IMR-90 (cell line): ENCODE measurements at regions not wholly inside any gene's neighbourhood (a gene's known extent, or its start where the extent isn't known, plus 50 kb on each side); places are given as distances from the start of the nearest gene placed in this dataset.

ENCODE experiments used
- ATAC-seq: fragments of 200-7000 bp; cut with Tn5 transposase; 2 replicates; pipeline ENCODE4 v1.9.1; 2020; ENCODE audit warnings: low read depth, mild to moderate bottlenecking, moderate library complexity
- BruUV-seq: library from RNA; stranded (reverse); fragments of 400-500 nt; replicated peaks from 2 replicates; lab custom pipeline; 2021; lab: Mats Ljungman, UMichigan
- CTCF ChIA-PET: fragments of 300-600 bp; formaldehyde crosslinking; extraction: SDS; loops from one replicate; lab custom pipeline; 2021; ENCODE audit warnings: antibody characterized with exemption; lab: Yijun Ruan, JAX
- POLR2A ChIA-PET: fragments of 300-600 bp; sonication (Branson Sonifier 250); formaldehyde crosslinking; loops from one replicate; lab custom pipeline; 2022; ENCODE audit warnings: antibody characterized with exemption; ENCODE audit not compliant: unreplicated experiment; lab: Charles Lee
- DNase-seq: peaks from one replicate; pipeline ENCODE4 v3.0.0; 2013
- H2AFZ ChIP-seq: replicated peaks from 2 replicates; pipeline ENCODE3; 2013; ENCODE audit warnings: low read length, mild to moderate bottlenecking; ENCODE audit not compliant: poor library complexity
- H2AK5ac ChIP-seq: 2 replicates; pipeline ENCODE4 v1.6.1; 2013; ENCODE audit warnings: low read depth, low read length, inconsistent platforms
- H2AK9ac ChIP-seq: replicated peaks from 2 replicates; pipeline ENCODE3; 2013; ENCODE audit warnings: mild to moderate bottlenecking, low read depth, low read length, moderate library complexity; ENCODE audit not compliant: poor library complexity
- H2BK120ac ChIP-seq: 2 replicates; pipeline ENCODE4 v1.6.1; 2013; ENCODE audit warnings: low read depth, low read length, inconsistent platforms
- H2BK15ac ChIP-seq: 3 replicates; pipeline ENCODE4 v1.6.1; 2013; ENCODE audit warnings: low read depth, low read length, inconsistent platforms
- H2BK20ac ChIP-seq: 2 replicates; pipeline ENCODE4 v1.6.1; 2013; ENCODE audit warnings: low read depth, mild to moderate bottlenecking, inconsistent platforms, low read length, moderate library complexity
- H2BK5ac ChIP-seq: 2 replicates; pipeline ENCODE4 v1.6.1; 2013; ENCODE audit warnings: mild to moderate bottlenecking, low read depth, low read length, inconsistent platforms; ENCODE audit not compliant: poor library complexity, severe bottlenecking
- H3K14ac ChIP-seq: replicated peaks from 2 replicates; pipeline ENCODE4 v1.6.1; 2013; ENCODE audit warnings: low read depth, low read length, inconsistent platforms
- H3K18ac ChIP-seq: 2 replicates; pipeline ENCODE4 v1.6.1; 2013; ENCODE audit warnings: low read depth, low read length, control low read depth
- H3K23ac ChIP-seq: 2 replicates; pipeline ENCODE4 v1.6.1; 2013; ENCODE audit warnings: low read depth, low read length, inconsistent platforms
- H3K27ac ChIP-seq: 2 replicates; pipeline ENCODE4 v1.5.1; 2013; ENCODE audit warnings: mild to moderate bottlenecking, control low read depth, low read length; ENCODE audit not compliant: insufficient read depth
- H3K27me3 ChIP-seq: 2 replicates; pipeline ENCODE4 v1.6.1; 2013; ENCODE audit warnings: low read length; ENCODE audit not compliant: control insufficient read depth, insufficient read depth
- H3K36me3 ChIP-seq: 2 replicates; pipeline ENCODE4 v1.6.1; 2013; ENCODE audit warnings: low read length, mixed read lengths; ENCODE audit not compliant: control insufficient read depth, insufficient read depth
- H3K4ac ChIP-seq: 2 replicates; pipeline ENCODE4 v1.6.1; 2013; ENCODE audit warnings: low read depth, low read length, inconsistent platforms
- H3K4me1 ChIP-seq: 2 replicates; pipeline ENCODE4 v1.6.1; 2013; ENCODE audit warnings: low read length, mixed read lengths; ENCODE audit not compliant: control insufficient read depth, insufficient read depth
- H3K4me2 ChIP-seq: 2 replicates; pipeline ENCODE4 v1.6.1; 2013; ENCODE audit warnings: low read depth, mild to moderate bottlenecking, control low read depth, low read length, moderate library complexity
- H3K4me3 ChIP-seq: 2 replicates; pipeline ENCODE4 v1.5.1; 2013; ENCODE audit warnings: low read depth, mild to moderate bottlenecking, control low read depth, low read length, moderate library complexity; ENCODE audit not compliant: insufficient read depth
- H3K56ac ChIP-seq: 2 replicates; pipeline ENCODE4 v1.6.1; 2013; ENCODE audit warnings: low read length, inconsistent platforms; ENCODE audit not compliant: insufficient read depth; ENCODE audit errors: extremely low read depth
- H3K79me1 ChIP-seq, 2 experiments: 2 replicates each; pipeline ENCODE4 v1.6.1; 2013; ENCODE audit warnings: low read length in 2 of 2, inconsistent platforms in 1 of 2, low read depth in 1 of 2
- H3K9ac ChIP-seq: 2 replicates; pipeline ENCODE4 v1.6.1; 2013; ENCODE audit warnings: low read depth, low read length, control low read depth
- H3K9me1 ChIP-seq: 2 replicates; pipeline ENCODE4 v1.6.1; 2013; ENCODE audit warnings: low read length, inconsistent platforms; ENCODE audit not compliant: insufficient read depth
- H3K9me3 ChIP-seq: 2 replicates; pipeline ENCODE4 v1.6.1; 2013; ENCODE audit warnings: low read length; ENCODE audit not compliant: control insufficient read depth, insufficient read depth
- H4K20me1 ChIP-seq: 2 replicates; pipeline ENCODE4 v1.6.1; 2013; ENCODE audit warnings: low read length, inconsistent platforms; ENCODE audit not compliant: insufficient read depth
- H4K5ac ChIP-seq: 2 replicates; pipeline ENCODE4 v1.6.1; 2013; ENCODE audit warnings: mild to moderate bottlenecking, low read depth, low read length, control low read depth
- H4K8ac ChIP-seq, 2 experiments: 2 replicates each; pipeline ENCODE4 v1.6.1; 2013; ENCODE audit warnings: low read depth in 2 of 2, low read length in 2 of 2, control low read depth in 1 of 2, inconsistent platforms in 1 of 2
- H4K91ac ChIP-seq: 2 replicates; pipeline ENCODE4 v1.6.1; 2013; ENCODE audit warnings: low read depth, low read length, inconsistent platforms; ENCODE audit not compliant: insufficient read depth
- NFE2L2 ChIP-seq: fragments of 150-350 bp; IDR thresholded peaks from 2 replicates; pipeline ENCODE4 v1.6.1; 2016; ENCODE audit warnings: low read depth, mild to moderate bottlenecking, low read length
- WGBS, 2 experiments: methylation state at CpG; one replicate each; pipeline versions ENCODE4 v1.1.5 to v1.1.7; 2013; ENCODE audit warnings: missing lambda C conversion rate in 2 of 2; ENCODE audit not compliant: insufficient read length in 1 of 2; ENCODE audit errors: extremely low coverage in 2 of 2; 5-methylcytosine and 5-hydroxymethylcytosine counted together
- dilution Hi-C: fragments of 300-500 bp; cut with HindIII; formaldehyde crosslinking; loops from one replicate; pipeline ENCODE4 v1.14.3; 2018; ENCODE audit warnings: low sequenced_read_pairs; ENCODE audit not compliant: unreplicated experiment
- in situ Hi-C: fragments of 300-500 bp; cut with MboI; formaldehyde crosslinking; loops from 3 replicates; pipeline ENCODE4 v1.14.3; 2019; ENCODE audit warnings: low sequenced_read_pairs, inconsistent platforms, mixed read lengths
- intact Hi-C: fragments of 100-400 bp; cut with micrococcal nuclease; formaldehyde crosslinking; loops from 2 replicates; pipeline ENCODE4 v1.10.0; 2022
- TF ChIP-seq, protein P1 (sequence below): conservative IDR thresholded peaks from 2 replicates; pipeline ENCODE4 v1.5.1; 2012; ENCODE audit warnings: mild to moderate bottlenecking, low read depth, low read length, improper control_type of control experiment

DNA sequence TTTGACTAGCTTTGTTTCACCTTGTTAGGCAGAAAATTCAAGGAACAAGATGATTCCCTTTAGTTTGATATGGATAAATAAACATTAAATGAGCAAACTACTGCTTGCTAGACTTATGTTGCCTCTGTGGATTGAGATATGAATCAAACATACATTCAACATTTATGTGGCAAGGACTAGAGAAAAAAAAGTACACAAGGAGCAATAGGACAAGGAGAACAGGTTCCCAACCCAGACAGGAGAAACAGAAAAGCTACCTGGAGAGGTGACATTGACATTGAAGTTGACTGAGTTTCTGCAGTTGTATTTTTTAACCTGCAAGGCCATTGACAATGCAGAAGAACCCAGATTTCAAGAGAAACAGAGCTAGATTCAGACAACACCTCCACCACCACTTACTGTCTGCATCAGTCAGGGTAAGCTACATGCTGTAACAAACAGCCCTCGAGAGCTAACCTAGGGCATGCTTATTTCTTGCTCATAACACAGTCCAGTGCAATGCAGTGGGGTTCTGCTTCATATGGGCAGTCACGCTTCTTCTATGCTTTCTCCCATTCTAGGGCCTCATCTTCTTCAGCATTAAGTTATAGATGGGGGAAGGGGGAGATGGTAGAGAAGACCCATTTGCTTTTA lies 180.9 kb upstream of the LYZL1 start:
- Histone ChIP-seq H3K27me3 (peaks cover 11% of the 10 kb centered on the region; the same call in 1 of the 2 replicates), H4K91ac (peak overlapping the region; percentile 16; the same call in 1 of the 2 replicates), H2BK20ac (0 out of 2 replicates have a peak overlapping the region, but pooled peaks have one; percentile 65), H3K4me1 (peaks cover 13% of the 10 kb centered on the region), H2AK5ac (no peak overlapping the region; the same call in 1 of the 2 replicates), H2AK9ac (no peak overlapping the region), H3K14ac (no peak overlapping the region; the same call in 1 of the 2 replicates), H3K4me2 (no peak overlapping the region), H3K4ac (0 out of 2 replicates have a peak overlapping the region, but pooled peaks have one; percentile 4), H3K27ac (no peak overlapping the region), H3K9ac (no peak overlapping the region), H3K18ac (no peak overlapping the region), H3K9me1 (peaks cover 13% of the 10 kb centered on the region), H3K79me1 (no peaks in the 10 kb centered on the region), H3K56ac (no peak overlapping the region; the same call in 1 of the 2 replicates), H3K23ac (no peak overlapping the region), H4K5ac (no peak overlapping the region), H3K36me3 (no peaks in the 10 kb centered on the region), H2BK15ac (peak overlapping the region; percentile 37; the same call in 1 of the 3 replicates), H3K4me3 (no peak overlapping the region), H3K9me3 (peaks cover 4% of the 10 kb centered on the region; the same call in 1 of the 2 replicates), H4K8ac (no peak overlapping the region), H2AFZ (no peak overlapping the region), H2BK5ac (no peak overlapping the region), H2BK120ac (peak overlapping the region; percentile 11; the same call in 1 of the 2 replicates), H4K20me1 (no peaks in the 10 kb centered on the region)
- dilution Hi-C loops (no loop called here), intact Hi-C loops (no loop called here), in situ Hi-C loops (no loop called here)
- POLR2A ChIA-PET, result no interaction called here
- no TSS peak for BruUV-seq
- no peak for ATAC-seq
- TF ChIP-seq, protein P1, sequence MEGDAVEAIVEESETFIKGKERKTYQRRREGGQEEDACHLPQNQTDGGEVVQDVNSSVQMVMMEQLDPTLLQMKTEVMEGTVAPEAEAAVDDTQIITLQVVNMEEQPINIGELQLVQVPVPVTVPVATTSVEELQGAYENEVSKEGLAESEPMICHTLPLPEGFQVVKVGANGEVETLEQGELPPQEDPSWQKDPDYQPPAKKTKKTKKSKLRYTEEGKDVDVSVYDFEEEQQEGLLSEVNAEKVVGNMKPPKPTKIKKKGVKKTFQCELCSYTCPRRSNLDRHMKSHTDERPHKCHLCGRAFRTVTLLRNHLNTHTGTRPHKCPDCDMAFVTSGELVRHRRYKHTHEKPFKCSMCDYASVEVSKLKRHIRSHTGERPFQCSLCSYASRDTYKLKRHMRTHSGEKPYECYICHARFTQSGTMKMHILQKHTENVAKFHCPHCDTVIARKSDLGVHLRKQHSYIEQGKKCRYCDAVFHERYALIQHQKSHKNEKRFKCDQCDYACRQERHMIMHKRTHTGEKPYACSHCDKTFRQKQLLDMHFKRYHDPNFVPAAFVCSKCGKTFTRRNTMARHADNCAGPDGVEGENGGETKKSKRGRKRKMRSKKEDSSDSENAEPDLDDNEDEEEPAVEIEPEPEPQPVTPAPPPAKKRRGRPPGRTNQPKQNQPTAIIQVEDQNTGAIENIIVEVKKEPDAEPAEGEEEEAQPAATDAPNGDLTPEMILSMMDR, result no peak
- TF ChIP-seq NFE2L2, result no peak
- CTCF ChIA-PET, result interaction anchor here (1.3 kb wide), 2 partner anchors 12 to 197 kb away, joined by 4 read pairs; no protein-coding TSS in a partner anchor
- WGBS, 2 experiments, result no CpG with 5 or more reads among the region's 2 CpGs
- DNase-seq, result no peak
